Astrocyte (in vitro differentiated cells and primary cell): ENCODE measurements at regions not wholly inside any gene's neighbourhood (a gene's known extent, or its start where the extent isn't known, plus 50 kb on each side); places are given as distances from the start of the nearest gene placed in this dataset.

ENCODE experiments used
- DNase-seq: peaks from one replicate; pipeline ENCODE4 v3.0.0-alpha.2; 2010; ENCODE audit warnings: low read depth
- FAIRE-seq: peaks from 2 replicates; lab custom pipeline; 2011; peaks lifted over from hg19 to GRCh38; lab: Jason Lieb, UNC
- H2AFZ ChIP-seq: 2 replicates; pipeline ENCODE4 v1.6.0; 2012; ENCODE audit warnings: low read depth, low read length, inconsistent platforms
- H3K27ac ChIP-seq: 2 replicates; pipeline ENCODE4 v1.5.1; 2011; ENCODE audit warnings: low read depth, low read length, inconsistent platforms
- H3K27me3 ChIP-seq: 2 replicates; pipeline ENCODE4 v1.6.0; 2011; ENCODE audit warnings: low read length, inconsistent platforms; ENCODE audit not compliant: insufficient read depth
- H3K36me3 ChIP-seq: 2 replicates; pipeline ENCODE4 v1.5.1; 2011; ENCODE audit warnings: low read length, inconsistent platforms; ENCODE audit not compliant: insufficient read depth
- H3K4me1 ChIP-seq: 2 replicates; pipeline ENCODE4 v1.5.1; 2011; ENCODE audit warnings: low read length, inconsistent platforms; ENCODE audit not compliant: insufficient read depth
- H3K4me2 ChIP-seq: 2 replicates; pipeline ENCODE4 v1.6.0; 2012; ENCODE audit warnings: low read length, inconsistent platforms
- H3K4me3 ChIP-seq: 2 replicates; pipeline ENCODE4 v1.5.1; 2011; ENCODE audit warnings: low read depth, mild to moderate bottlenecking, low read length, inconsistent platforms; ENCODE audit not compliant: insufficient read depth
- H3K79me2 ChIP-seq: 2 replicates; pipeline ENCODE4 v1.6.0; 2012; ENCODE audit warnings: mild to moderate bottlenecking, low read length, inconsistent platforms; ENCODE audit not compliant: insufficient read depth
- H3K9ac ChIP-seq: 2 replicates; pipeline ENCODE4 v1.6.0; 2012; ENCODE audit warnings: mild to moderate bottlenecking, low read length, inconsistent platforms
- H3K9me3 ChIP-seq: 2 replicates; pipeline ENCODE4 v1.5.1; 2012; ENCODE audit warnings: low read depth, mild to moderate bottlenecking, low read length, inconsistent platforms; ENCODE audit not compliant: insufficient read depth
- H4K20me1 ChIP-seq: 2 replicates; pipeline ENCODE4 v1.6.0; 2012; ENCODE audit warnings: low read length, inconsistent platforms; ENCODE audit not compliant: insufficient read depth
- H3K27ac Mint-ChIP-seq: one replicate; pipeline ENCODE4 v1.8.0; 2021; ENCODE audit warnings: mild to moderate bottlenecking, mixed read lengths; ENCODE audit not compliant: unreplicated experiment
- H3K27me3 Mint-ChIP-seq: one replicate; pipeline ENCODE4 v1.8.0; 2021; ENCODE audit warnings: low read depth, mixed read lengths; ENCODE audit not compliant: unreplicated experiment
- H3K36me3 Mint-ChIP-seq: one replicate; pipeline ENCODE4 v1.8.0; 2021; ENCODE audit warnings: low read depth, mixed read lengths; ENCODE audit not compliant: unreplicated experiment
- H3K4me1 Mint-ChIP-seq: one replicate; pipeline ENCODE4 v1.8.0; 2021; ENCODE audit warnings: low read depth, mixed read lengths; ENCODE audit not compliant: unreplicated experiment
- H3K4me3 Mint-ChIP-seq: one replicate; pipeline ENCODE4 v1.8.0; 2021; ENCODE audit warnings: mild to moderate bottlenecking, moderate library complexity, mixed read lengths; ENCODE audit not compliant: unreplicated experiment
- H3K9me3 Mint-ChIP-seq: one replicate; pipeline ENCODE4 v1.8.0; 2021; ENCODE audit warnings: mild to moderate bottlenecking, mixed read lengths; ENCODE audit not compliant: unreplicated experiment
- EZH2 ChIP-seq: IDR thresholded peaks from 2 replicates; pipeline ENCODE4 v1.6.1; 2012; ENCODE audit warnings: mild to moderate bottlenecking, low read length, inconsistent platforms; ENCODE audit not compliant: insufficient read depth
- TF ChIP-seq, protein P1 (sequence below): IDR thresholded peaks from 2 replicates; pipeline ENCODE4 v1.5.1; 2011; ENCODE audit warnings: low read depth, mild to moderate bottlenecking, inconsistent platforms, low read length, moderate library complexity; ENCODE audit not compliant: insufficient read depth

DNA sequence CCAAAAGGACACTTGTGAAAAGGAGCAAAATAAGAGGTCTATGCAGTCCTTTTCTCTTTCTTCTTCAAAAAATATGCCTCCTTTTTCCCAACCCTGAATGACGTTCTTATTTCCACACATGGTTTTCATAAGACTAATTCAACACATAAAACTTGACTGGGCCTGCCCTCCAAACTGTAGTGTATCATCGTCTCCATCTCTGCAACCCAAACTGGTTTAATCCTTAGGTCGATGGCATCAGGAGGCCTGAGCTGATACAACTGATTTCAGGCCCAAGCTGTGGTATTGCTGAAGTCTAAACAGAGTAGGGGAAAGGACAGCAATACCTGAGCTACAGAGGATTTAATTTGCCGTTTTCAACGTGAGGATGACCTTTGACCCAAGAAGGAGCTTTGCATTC, 130.0 kb upstream of the MTNR1B start:
- Mint-ChIP-seq H3K4me1 (peaks cover 24% of the 10 kb centered on the region), H3K9me3 (no peaks in the 10 kb centered on the region), H3K27me3 (no peaks in the 10 kb centered on the region), H3K36me3 (peaks cover 28% of the 10 kb centered on the region), H3K4me3 (no peak overlapping the region), H3K27ac (no peak overlapping the region)
- no peak for FAIRE-seq
- H3K27me3 ChIP-seq: no peaks in the 10 kb centered on the region
- peaks cover 6% of the 10 kb centered on the region for H3K4me1 ChIP-seq
- TF ChIP-seq EZH2: no peak
- TF ChIP-seq, protein P1, sequence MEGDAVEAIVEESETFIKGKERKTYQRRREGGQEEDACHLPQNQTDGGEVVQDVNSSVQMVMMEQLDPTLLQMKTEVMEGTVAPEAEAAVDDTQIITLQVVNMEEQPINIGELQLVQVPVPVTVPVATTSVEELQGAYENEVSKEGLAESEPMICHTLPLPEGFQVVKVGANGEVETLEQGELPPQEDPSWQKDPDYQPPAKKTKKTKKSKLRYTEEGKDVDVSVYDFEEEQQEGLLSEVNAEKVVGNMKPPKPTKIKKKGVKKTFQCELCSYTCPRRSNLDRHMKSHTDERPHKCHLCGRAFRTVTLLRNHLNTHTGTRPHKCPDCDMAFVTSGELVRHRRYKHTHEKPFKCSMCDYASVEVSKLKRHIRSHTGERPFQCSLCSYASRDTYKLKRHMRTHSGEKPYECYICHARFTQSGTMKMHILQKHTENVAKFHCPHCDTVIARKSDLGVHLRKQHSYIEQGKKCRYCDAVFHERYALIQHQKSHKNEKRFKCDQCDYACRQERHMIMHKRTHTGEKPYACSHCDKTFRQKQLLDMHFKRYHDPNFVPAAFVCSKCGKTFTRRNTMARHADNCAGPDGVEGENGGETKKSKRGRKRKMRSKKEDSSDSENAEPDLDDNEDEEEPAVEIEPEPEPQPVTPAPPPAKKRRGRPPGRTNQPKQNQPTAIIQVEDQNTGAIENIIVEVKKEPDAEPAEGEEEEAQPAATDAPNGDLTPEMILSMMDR: no peak
- no peak overlapping the region for H3K27ac ChIP-seq
- no peaks in the 10 kb centered on the region for H4K20me1 ChIP-seq
- no peaks in the 10 kb centered on the region for H3K36me3 ChIP-seq
- H3K9ac ChIP-seq: no peak overlapping the region
- H3K4me2 ChIP-seq: no peak overlapping the region
- no peak overlapping the region for H2AFZ ChIP-seq
- H3K79me2 ChIP-seq: no peaks in the 10 kb centered on the region
- H3K9me3 ChIP-seq: no peaks in the 10 kb centered on the region
- H3K4me3 ChIP-seq: no peak overlapping the region
- DNase-seq: no peak

DNA sequence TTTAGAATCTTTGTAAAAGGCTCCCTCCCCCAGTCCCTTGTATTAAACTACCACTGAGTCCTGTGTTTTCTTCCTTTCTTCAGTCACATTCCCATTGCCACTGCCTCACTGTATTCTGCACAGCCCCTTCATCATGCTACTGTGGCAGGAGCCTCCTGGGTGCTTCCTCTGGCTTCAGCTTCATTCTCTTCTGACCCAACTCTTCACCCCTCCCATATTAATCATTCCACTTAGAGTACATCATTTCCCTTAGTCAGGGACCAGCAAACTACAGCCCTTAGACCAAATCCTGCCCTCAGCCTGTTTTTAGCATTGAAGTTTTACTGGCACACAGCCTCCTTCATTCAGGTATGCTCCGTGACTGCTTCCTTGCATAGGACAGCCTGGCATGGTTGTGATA, 127.7 kb upstream of the MTNR1B start:
- Histone ChIP-seq H3K9me3 (no peaks in the 10 kb centered on the region), H3K27ac (no peak overlapping the region), H3K27me3 (no peaks in the 10 kb centered on the region), H3K9ac (no peak overlapping the region), H3K36me3 (no peaks in the 10 kb centered on the region), H4K20me1 (no peaks in the 10 kb centered on the region), H3K4me2 (no peak overlapping the region), H2AFZ (no peak overlapping the region), H3K4me3 (no peak overlapping the region), H3K79me2 (no peaks in the 10 kb centered on the region), H3K4me1 (peaks cover 9% of the 10 kb centered on the region)
- Mint-ChIP-seq H3K36me3 (peaks cover 32% of the 10 kb centered on the region), H3K4me3 (no peak overlapping the region), H3K27ac (peak overlapping the region; percentile 56), H3K9me3 (no peaks in the 10 kb centered on the region), H3K27me3 (no peaks in the 10 kb centered on the region), H3K4me1 (peaks cover 39% of the 10 kb centered on the region)
- peak; percentile 20 for DNase-seq
- TF ChIP-seq, protein P1: no peak
- no peak for TF ChIP-seq EZH2
- FAIRE-seq: no peak

DNA sequence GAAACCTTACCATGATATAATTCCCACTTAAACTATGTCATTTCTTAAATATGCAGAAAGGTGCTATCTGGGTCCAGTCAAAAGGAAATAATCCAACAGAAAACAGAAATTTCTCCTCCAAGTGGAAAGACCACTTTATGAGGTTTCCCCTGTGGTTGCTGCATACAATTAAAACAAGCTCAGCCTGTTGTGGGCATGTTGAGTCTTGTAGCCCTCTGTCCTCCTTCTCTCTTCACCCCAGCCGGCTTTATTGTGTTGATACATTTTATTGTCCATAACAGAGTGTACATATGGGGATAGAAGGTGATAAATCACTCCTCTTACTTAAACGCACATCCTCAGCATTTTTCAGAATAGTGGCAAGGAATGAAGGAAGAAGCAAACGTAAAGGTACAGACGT, 126.0 kb upstream of the MTNR1B start:
- DNase-seq (no peak), FAIRE-seq (no peak)
- no peak for TF ChIP-seq EZH2
- TF ChIP-seq, protein P1: no peak
- Mint-ChIP-seq H3K36me3 (peaks cover 29% of the 10 kb centered on the region), H3K4me3 (no peak overlapping the region), H3K4me1 (peaks cover 43% of the 10 kb centered on the region), H3K27ac (no peak overlapping the region), H3K9me3 (peaks cover 2% of the 10 kb centered on the region), H3K27me3 (no peaks in the 10 kb centered on the region)
- Histone ChIP-seq H3K27ac (no peak overlapping the region), H3K9me3 (no peaks in the 10 kb centered on the region), H3K36me3 (no peaks in the 10 kb centered on the region), H3K27me3 (no peaks in the 10 kb centered on the region), H4K20me1 (no peaks in the 10 kb centered on the region), H3K9ac (no peak overlapping the region), H3K4me2 (no peak overlapping the region), H3K4me3 (no peak overlapping the region), H3K79me2 (no peaks in the 10 kb centered on the region), H3K4me1 (peaks cover 9% of the 10 kb centered on the region), H2AFZ (no peak overlapping the region)
